OCI-LY1 (cell line): ENCODE measurements at regions not wholly inside any gene's neighbourhood (a gene's known extent, or its start where the extent isn't known, plus 50 kb on each side); places are given as distances from the start of the nearest gene placed in this dataset.
A peak's percentile ranks its signal among the peaks of the same experiment; 100 is the strongest.

ENCODE experiments used
- H2AFZ ChIP-seq: fragments of 200-600 bp; sonication (generic), shearing (Covaris generic); 2 replicates; pipeline ENCODE4 v1.6.0; 2014; ENCODE audit warnings: antibody characterized with exemption, mild to moderate bottlenecking, low read length
- H3F3A ChIP-seq: fragments of 200-600 bp; sonication (generic), shearing (Covaris generic); 2 replicates; pipeline ENCODE4 v1.6.0; 2014; ENCODE audit warnings: mild to moderate bottlenecking, antibody characterized with exemption, low read length, moderate library complexity; ENCODE audit not compliant: insufficient read depth
- H3K27ac ChIP-seq: fragments of 200-600 bp; sonication (generic); 2 replicates; pipeline ENCODE4 v1.5.1; 2014; ENCODE audit warnings: low read length, mixed run types, mild to moderate bottlenecking, low read depth; ENCODE audit not compliant: poor library complexity, severe bottlenecking
- H3K27me3 ChIP-seq: fragments of 200-600 bp; sonication (generic); 2 replicates; pipeline ENCODE4 v1.6.0; 2014; ENCODE audit warnings: antibody characterized with exemption, mild to moderate bottlenecking, low read length, moderate library complexity; ENCODE audit not compliant: insufficient read depth
- H3K36me3 ChIP-seq: fragments of 200-600 bp; sonication (generic); 2 replicates; pipeline ENCODE4 v1.6.1; 2014; ENCODE audit warnings: mild to moderate bottlenecking, antibody characterized with exemption, low read length, moderate library complexity, mixed read lengths; ENCODE audit not compliant: insufficient read depth
- H3K4me1 ChIP-seq: fragments of 200-600 bp; sonication (generic); 2 replicates; pipeline ENCODE4 v1.5.1; 2014; ENCODE audit warnings: mild to moderate bottlenecking, low read length, moderate library complexity; ENCODE audit not compliant: insufficient read depth, severe bottlenecking
- H3K4me2 ChIP-seq: fragments of 200-600 bp; sonication (generic), shearing (Covaris generic); 2 replicates; pipeline ENCODE4 v1.6.1; 2014; ENCODE audit warnings: low read length
- H3K4me3 ChIP-seq: fragments of 200-600 bp; sonication (generic); 2 replicates; pipeline ENCODE4 v1.5.1; 2014; ENCODE audit warnings: low read length, low read depth, mild to moderate bottlenecking, mixed read lengths; ENCODE audit not compliant: poor library complexity, severe bottlenecking
- H3K79me2 ChIP-seq: fragments of 200-600 bp; shearing (Covaris generic); 2 replicates; pipeline ENCODE4 v1.6.1; 2016; ENCODE audit warnings: mixed run types, low read length, mixed read lengths; ENCODE audit not compliant: insufficient read depth
- H3K9ac ChIP-seq: fragments of 200-600 bp; sonication (generic), shearing (Covaris generic); 2 replicates; pipeline ENCODE4 v1.6.1; 2014; ENCODE audit warnings: mild to moderate bottlenecking, low read length, mixed read lengths
- H3K9me2 ChIP-seq: fragments of 200-600 bp; sonication (generic), shearing (Covaris generic); 2 replicates; pipeline ENCODE4 v1.6.1; 2014; ENCODE audit warnings: low read depth, mild to moderate bottlenecking, low read length, mixed read lengths
- H3K9me3 ChIP-seq: fragments of 200-600 bp; shearing (Covaris generic); 2 replicates; pipeline ENCODE4 v1.6.1; 2014; ENCODE audit warnings: low read length, mixed read lengths
- H4K20me1 ChIP-seq: fragments of 200-600 bp; sonication (generic), shearing (Covaris generic); 2 replicates; pipeline ENCODE4 v1.6.0; 2016; ENCODE audit warnings: mild to moderate bottlenecking, low read length; ENCODE audit not compliant: insufficient read depth
- CTCF ChIP-seq: fragments of 200-600 bp; sonication (generic), shearing (Covaris generic); IDR thresholded peaks from 2 replicates; pipeline ENCODE4 v1.5.1; 2017; ENCODE audit warnings: mild to moderate bottlenecking, antibody characterized with exemption, low read length, moderate library complexity, mixed read lengths
- EZH2 ChIP-seq: fragments of 200-600 bp; sonication (generic), shearing (Covaris generic); IDR thresholded peaks from 2 replicates; pipeline ENCODE4 v1.8.0; 2017; ENCODE audit warnings: borderline replicate concordance, mixed run types, mild to moderate bottlenecking, antibody characterized with exemption, low read length, moderate library complexity, mixed read lengths

DNA sequence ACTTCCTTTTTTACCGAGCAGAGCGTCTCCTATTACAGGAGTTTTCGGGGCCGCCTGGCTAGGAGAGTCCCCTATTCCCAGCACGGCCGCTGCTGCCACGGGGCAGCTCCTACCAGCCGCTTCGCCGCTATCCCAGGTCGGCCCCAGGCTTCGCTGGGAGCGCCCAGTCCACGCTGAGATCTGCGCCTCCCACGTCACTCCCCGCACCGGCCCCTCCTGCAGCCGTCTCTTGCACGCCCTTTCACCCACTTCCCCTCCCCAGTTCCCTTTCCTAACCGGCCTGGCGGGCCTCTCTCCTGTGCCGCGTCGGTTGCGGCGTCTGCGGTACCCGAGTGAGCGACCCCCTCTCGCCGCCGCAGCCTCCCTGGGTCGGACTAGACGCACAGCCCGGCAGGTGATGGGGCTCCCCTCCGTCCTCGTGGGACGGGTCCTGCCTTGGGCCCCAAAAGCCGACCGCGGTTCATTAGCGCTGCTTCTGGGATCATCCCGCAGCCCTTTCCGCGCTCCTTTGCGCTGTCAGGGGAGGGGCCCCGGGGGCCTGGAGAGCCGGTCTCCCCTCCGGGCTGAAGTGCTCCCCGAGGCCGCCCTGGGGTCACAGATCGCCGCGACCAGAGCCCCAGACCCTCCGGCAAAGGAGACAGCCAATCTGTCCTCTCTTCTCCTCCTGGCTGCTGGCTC is 1318.4 kb downstream of the TMEM121 start:
- no peaks in the 10 kb centered on the region for H3K27me3 ChIP-seq
- no peaks in the 10 kb centered on the region for H3K36me3 ChIP-seq
- peaks cover 9% of the 10 kb centered on the region; the same call in 1 of the 2 replicates for H3F3A ChIP-seq
- no peaks in the 10 kb centered on the region for H3K9me2 ChIP-seq
- H3K9ac ChIP-seq = peak overlapping the region; percentile 98
- peak overlapping the region; percentile 74 for H3K4me2 ChIP-seq
- H3K4me3 ChIP-seq = peak overlapping the region; percentile 85
- peaks cover 54% of the 10 kb centered on the region for H3K4me1 ChIP-seq
- no peaks in the 10 kb centered on the region for H4K20me1 ChIP-seq
- H2AFZ ChIP-seq = no peak overlapping the region
- peak overlapping the region; percentile 99 for H3K27ac ChIP-seq
- peaks cover 40% of the 10 kb centered on the region for H3K79me2 ChIP-seq
- H3K9me3 ChIP-seq = no peaks in the 10 kb centered on the region
- no peak for TF ChIP-seq CTCF
- no peak for TF ChIP-seq EZH2

GRCh38 chr14:106845286-106846087 is 1319.1 kb downstream of the TMEM121 start:
- Histone ChIP-seq H3K9ac (peak overlapping the region; percentile 98), H3K36me3 (no peaks in the 10 kb centered on the region), H3K79me2 (peaks cover 48% of the 10 kb centered on the region), H4K20me1 (no peaks in the 10 kb centered on the region), H3K27ac (peak overlapping the region; percentile 99), H3K4me2 (peak overlapping the region; percentile 74), H3K4me1 (peaks cover 58% of the 10 kb centered on the region), H3K27me3 (no peaks in the 10 kb centered on the region), H3K9me2 (no peaks in the 10 kb centered on the region), H2AFZ (no peak overlapping the region), H3K9me3 (no peaks in the 10 kb centered on the region), H3F3A (peaks cover 9% of the 10 kb centered on the region; the same call in 1 of the 2 replicates), H3K4me3 (peak overlapping the region; percentile 85)
- TF ChIP-seq CTCF (no peak), EZH2 (no peak)

- H3K36me3 ChIP-seq = no peaks in the 10 kb centered on the region
- peak overlapping the region; percentile 85 for H3K4me3 ChIP-seq
- H4K20me1 ChIP-seq = no peaks in the 10 kb centered on the region
- peaks cover 56% of the 10 kb centered on the region for H3K4me1 ChIP-seq
- no peaks in the 10 kb centered on the region for H3K9me2 ChIP-seq
- H3F3A ChIP-seq = peaks cover 9% of the 10 kb centered on the region; the same call in 1 of the 2 replicates
- peak overlapping the region; percentile 74 for H3K4me2 ChIP-seq
- H3K79me2 ChIP-seq = peaks cover 52% of the 10 kb centered on the region
- H3K9ac ChIP-seq = peak overlapping the region; percentile 98
- H3K27ac ChIP-seq = peak overlapping the region; percentile 99
- H3K9me3 ChIP-seq = no peaks in the 10 kb centered on the region
- no peak overlapping the region for H2AFZ ChIP-seq
- no peaks in the 10 kb centered on the region for H3K27me3 ChIP-seq
- TF ChIP-seq CTCF (no peak), EZH2 (no peak)
Observed at GRCh38 chr14:106846218-106846617, 1319.8 kb downstream of the TMEM121 start.
